ENCODE measurements at regions not wholly inside any gene's neighbourhood (a gene's known extent, or its start where the extent isn't known, plus 50 kb on each side); places are given as distances from the start of the nearest gene placed in this dataset.
"Not testable (repeated sequence)": the region's sequence is repeated elsewhere in the genome, so short reads cannot be mapped to it uniquely, and the experiment has no call there.

- no peaks in the 10 kb centered on the region for H3K36me3 Mint-ChIP-seq
- H3K27ac Mint-ChIP-seq: no peak overlapping the region
- no peaks in the 10 kb centered on the region for H3K9me3 Mint-ChIP-seq
- no peak for DNase-seq
- H3K4me3 Mint-ChIP-seq: no peak overlapping the region
- H3K4me1 Mint-ChIP-seq: no peaks in the 10 kb centered on the region
- H3K27me3 Mint-ChIP-seq: no peaks in the 10 kb centered on the region
Measured at GRCh38 chr5:89707891-89708290, 701.7 kb downstream of the CETN3 start.

- Mint-ChIP-seq H3K36me3 (no peaks in the 10 kb centered on the region), H3K9me3 (no peaks in the 10 kb centered on the region), H3K27ac (no peak overlapping the region), H3K4me1 (no peaks in the 10 kb centered on the region), H3K4me3 (no peak overlapping the region), H3K27me3 (no peaks in the 10 kb centered on the region)
- DNase-seq: no peak
Measured at GRCh38 chr5:89706731-89707130, 702.8 kb downstream of the CETN3 start.

DNA sequence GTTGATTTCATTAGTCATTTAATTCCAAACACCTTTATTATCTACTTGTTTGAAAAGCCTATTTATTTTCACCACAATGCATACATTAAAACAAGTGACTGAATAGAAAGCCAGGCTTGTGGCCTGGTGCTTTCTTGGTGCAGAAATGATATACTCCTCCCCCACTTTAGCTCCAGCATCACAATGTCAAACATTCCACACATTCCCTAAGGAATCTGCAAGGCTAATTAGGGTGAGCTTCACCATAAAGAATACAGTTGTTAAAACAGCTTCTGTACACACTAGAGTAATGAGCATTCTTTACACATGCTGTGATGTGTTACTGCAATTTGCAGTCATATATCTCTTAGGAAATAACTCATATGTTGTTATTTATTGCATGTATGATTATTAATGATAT, 705.7 kb downstream of the CETN3 start:
- Mint-ChIP-seq H3K4me1 (no peaks in the 10 kb centered on the region), H3K36me3 (no peaks in the 10 kb centered on the region), H3K4me3 (no peak overlapping the region)

GRCh38 chr5:89698028-89698427, 711.5 kb downstream of the CETN3 start:
- Mint-ChIP-seq H3K27ac (no peak overlapping the region), H3K4me1 (no peaks in the 10 kb centered on the region), H3K27me3 (no peaks in the 10 kb centered on the region), H3K9me3 (no peaks in the 10 kb centered on the region), H3K36me3 (no peaks in the 10 kb centered on the region), H3K4me3 (no peak overlapping the region)
- no peak for DNase-seq

More for the DNA sequence above, 705.7 kb downstream of the CETN3 start:
- H3K27ac Mint-ChIP-seq: no peak overlapping the region
- no peaks in the 10 kb centered on the region for H3K9me3 Mint-ChIP-seq
- no peaks in the 10 kb centered on the region for H3K27me3 Mint-ChIP-seq
- no peak for DNase-seq

DNA sequence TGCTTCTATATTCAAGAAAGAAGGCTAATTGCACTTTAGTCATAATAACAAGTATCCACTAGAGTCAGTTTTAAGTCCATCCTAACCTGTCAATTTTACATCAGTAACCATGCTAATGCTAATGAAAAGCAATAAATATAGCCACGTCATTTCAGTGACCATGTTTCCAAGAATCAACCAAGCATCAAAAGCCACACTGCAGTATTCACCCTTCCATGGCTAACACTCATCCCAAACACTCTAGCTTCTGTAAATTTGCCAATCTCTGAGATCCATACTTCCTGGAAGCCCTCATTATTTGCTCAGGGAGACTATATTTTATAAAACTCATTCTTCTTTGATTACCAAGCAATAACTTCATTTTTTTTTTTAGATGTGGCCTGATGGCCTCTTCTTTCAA, 712.0 kb downstream of the CETN3 start:
- no peaks in the 10 kb centered on the region for H3K9me3 Mint-ChIP-seq
- H3K4me3 Mint-ChIP-seq: no peak overlapping the region
- no peak for DNase-seq
- no peaks in the 10 kb centered on the region for H3K27me3 Mint-ChIP-seq
- H3K4me1 Mint-ChIP-seq: no peaks in the 10 kb centered on the region
- no peak overlapping the region for H3K27ac Mint-ChIP-seq
- H3K36me3 Mint-ChIP-seq: no peaks in the 10 kb centered on the region

GRCh38 chr5:89695371-89695770, 714.2 kb downstream of the CETN3 start:
- no peaks in the 10 kb centered on the region for H3K36me3 Mint-ChIP-seq
- no peaks in the 10 kb centered on the region for H3K4me1 Mint-ChIP-seq
- H3K9me3 Mint-ChIP-seq: peaks cover 1% of the 10 kb centered on the region
- DNase-seq: no peak
- H3K27me3 Mint-ChIP-seq: no peaks in the 10 kb centered on the region
- H3K4me3 Mint-ChIP-seq: no peak overlapping the region
- no peak overlapping the region for H3K27ac Mint-ChIP-seq

DNA sequence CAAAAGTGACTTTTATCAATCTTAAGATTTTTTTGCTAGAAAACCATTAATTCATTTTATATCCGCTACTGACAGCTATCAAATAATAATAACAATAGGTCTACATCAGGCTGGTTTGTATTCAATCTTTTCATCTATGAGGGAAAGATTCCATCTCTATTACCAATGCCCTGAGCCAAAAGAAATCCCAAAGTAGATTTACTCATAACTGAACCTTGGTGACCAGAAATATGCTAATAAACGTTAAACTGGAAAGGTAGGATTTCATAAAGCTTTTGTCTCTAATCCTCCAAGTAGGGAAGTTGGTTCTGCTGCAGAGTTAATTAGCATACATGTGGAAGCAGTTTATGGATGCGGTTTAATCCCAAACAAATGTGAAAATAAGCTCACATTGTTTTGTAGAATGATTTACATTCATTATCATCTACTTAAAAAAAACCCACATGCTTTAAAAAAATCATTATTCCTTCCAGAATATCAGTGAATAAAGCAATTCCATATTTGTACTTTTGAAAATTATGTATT, 715.5 kb downstream of the CETN3 start:
- no peak overlapping the region for H3K27ac Mint-ChIP-seq
- no peaks in the 10 kb centered on the region for H3K27me3 Mint-ChIP-seq
- no peak overlapping the region for H3K4me3 Mint-ChIP-seq
- H3K36me3 Mint-ChIP-seq: no peaks in the 10 kb centered on the region
- DNase-seq: no peak
- H3K9me3 Mint-ChIP-seq: peaks cover 1% of the 10 kb centered on the region
- no peaks in the 10 kb centered on the region for H3K4me1 Mint-ChIP-seq

GRCh38 chr5:89690331-89690730, 719.2 kb downstream of the CETN3 start:
- H3K4me1 Mint-ChIP-seq: no peaks in the 10 kb centered on the region
- H3K9me3 Mint-ChIP-seq: peaks cover 1% of the 10 kb centered on the region
- no peaks in the 10 kb centered on the region for H3K27me3 Mint-ChIP-seq
- DNase-seq: no peak
- H3K4me3 Mint-ChIP-seq: no peak overlapping the region
- H3K27ac Mint-ChIP-seq: no peak overlapping the region
- H3K36me3 Mint-ChIP-seq: no peaks in the 10 kb centered on the region

- Mint-ChIP-seq H3K9me3 (no peaks in the 10 kb centered on the region), H3K27me3 (no peaks in the 10 kb centered on the region), H3K27ac (no peak overlapping the region), H3K36me3 (no peaks in the 10 kb centered on the region), H3K4me1 (no peaks in the 10 kb centered on the region), H3K4me3 (no peak overlapping the region)
- no peak for DNase-seq
Measured at GRCh38 chr5:89686081-89686765, 723.3 kb downstream of the CETN3 start.

- H3K27me3 Mint-ChIP-seq: no peaks in the 10 kb centered on the region
- no peak overlapping the region for H3K4me3 Mint-ChIP-seq
- no peaks in the 10 kb centered on the region for H3K4me1 Mint-ChIP-seq
- H3K9me3 Mint-ChIP-seq: peaks cover 1% of the 10 kb centered on the region
- DNase-seq: no peak
- H3K27ac Mint-ChIP-seq: no peak overlapping the region
- H3K36me3 Mint-ChIP-seq: no peaks in the 10 kb centered on the region
Measured at GRCh38 chr5:89676634-89677033, 732.9 kb downstream of the CETN3 start.

DNA sequence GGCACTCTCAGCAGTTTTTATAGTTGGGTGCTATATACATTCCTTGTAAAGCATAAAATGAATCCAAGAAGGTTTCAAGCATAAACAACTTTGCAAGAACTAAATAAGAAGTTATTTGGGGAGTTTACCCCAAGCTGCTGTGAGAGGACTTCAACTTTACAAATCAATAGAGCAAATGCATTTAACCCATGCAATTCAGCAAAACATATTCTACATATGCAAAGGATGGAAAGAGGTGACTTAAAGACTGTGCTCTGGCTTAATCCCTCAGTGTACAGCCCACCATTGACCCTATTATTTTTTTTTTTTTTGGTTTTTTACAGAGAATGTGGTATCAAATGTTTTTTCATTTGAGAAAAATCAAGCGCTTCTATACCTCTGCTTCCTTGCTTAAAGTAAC, 736.5 kb downstream of the CETN3 start:
- Mint-ChIP-seq H3K36me3 (no peaks in the 10 kb centered on the region), H3K27me3 (no peaks in the 10 kb centered on the region), H3K4me1 (no peaks in the 10 kb centered on the region), H3K4me3 (no peak overlapping the region), H3K27ac (no peak overlapping the region), H3K9me3 (no peaks in the 10 kb centered on the region)
- no peak for DNase-seq

DNA sequence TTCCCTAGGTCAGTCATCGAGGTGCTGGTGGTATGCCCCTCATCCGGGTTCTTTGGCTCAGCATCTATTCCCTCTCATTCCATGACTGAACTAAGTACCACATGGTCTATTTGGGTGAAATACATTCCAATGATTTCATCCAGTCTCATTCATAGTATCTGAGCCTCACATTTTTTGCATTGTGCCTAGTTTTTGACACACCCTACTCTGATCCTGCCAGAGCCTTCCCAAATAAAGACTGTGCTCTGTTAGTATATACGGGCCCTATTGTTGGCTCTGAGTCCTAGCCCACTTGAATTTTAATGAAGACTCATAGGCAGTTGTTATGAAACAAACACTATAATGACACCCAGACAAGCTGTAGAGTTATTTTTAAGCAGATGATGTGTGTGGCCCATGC, 740.7 kb downstream of the CETN3 start:
- no peaks in the 10 kb centered on the region for H3K27me3 Mint-ChIP-seq
- H3K36me3 Mint-ChIP-seq: no peaks in the 10 kb centered on the region
- H3K4me3 Mint-ChIP-seq: no peak overlapping the region
- H3K4me1 Mint-ChIP-seq: no peaks in the 10 kb centered on the region
- no peak for DNase-seq
- H3K27ac Mint-ChIP-seq: no peak overlapping the region
- peaks cover 5% of the 10 kb centered on the region for H3K9me3 Mint-ChIP-seq

DNA sequence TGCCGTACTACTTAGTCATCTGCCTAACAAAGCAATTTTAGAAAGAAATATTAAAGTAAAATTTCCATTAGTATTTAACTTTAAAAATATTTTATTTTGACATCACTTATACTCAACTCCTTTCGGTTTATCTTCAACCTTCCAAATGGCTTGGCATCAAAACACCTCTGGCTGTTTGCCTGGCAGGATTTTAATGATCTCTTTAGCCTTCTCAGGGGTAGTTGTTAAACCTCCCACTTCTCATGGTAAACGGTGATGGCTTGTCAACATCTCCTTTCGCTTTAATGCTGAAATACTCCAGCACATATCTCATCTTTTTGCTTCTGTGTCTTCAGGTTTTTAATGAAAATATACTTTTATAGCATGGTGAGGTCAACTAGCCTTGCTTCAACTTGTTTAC, 747.1 kb downstream of the CETN3 start:
- peaks cover 11% of the 10 kb centered on the region for H3K9me3 Mint-ChIP-seq

DNA sequence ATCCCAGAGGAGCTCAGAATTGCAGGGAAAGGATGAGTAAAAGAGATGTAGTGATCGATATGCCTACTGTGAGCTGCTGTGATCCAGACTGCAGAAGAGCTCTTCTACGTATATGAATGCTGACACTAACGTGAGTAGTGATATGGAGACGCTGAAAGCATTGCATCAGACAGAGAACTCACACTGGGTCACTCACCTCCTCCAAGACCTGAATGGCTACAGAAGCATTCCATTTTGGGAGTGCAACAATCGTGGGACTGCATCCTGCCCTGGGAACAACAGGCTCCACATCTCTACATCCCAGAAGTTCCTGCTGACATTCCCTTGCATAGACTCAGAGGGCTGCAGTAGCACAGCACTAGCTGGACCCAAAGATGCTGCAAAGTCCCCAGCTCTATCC, 755.9 kb upstream of the MEF2C start:
- DNase-seq: no peak
- peaks cover 11% of the 10 kb centered on the region for H3K9me3 Mint-ChIP-seq
- H3K36me3 Mint-ChIP-seq: no peaks in the 10 kb centered on the region
- H3K27ac Mint-ChIP-seq: no peak overlapping the region
- no peaks in the 10 kb centered on the region for H3K27me3 Mint-ChIP-seq
- no peaks in the 10 kb centered on the region for H3K4me1 Mint-ChIP-seq
- no peak overlapping the region for H3K4me3 Mint-ChIP-seq

More for the DNA sequence above, 747.1 kb downstream of the CETN3 start:
- Mint-ChIP-seq H3K27me3 (no peaks in the 10 kb centered on the region), H3K4me1 (no peaks in the 10 kb centered on the region), H3K4me3 (no peak overlapping the region), H3K36me3 (no peaks in the 10 kb centered on the region), H3K27ac (no peak overlapping the region)
- no peak for DNase-seq

- not testable (repeated sequence) for H3K27ac Mint-ChIP-seq, H3K4me1 Mint-ChIP-seq, H3K36me3 Mint-ChIP-seq, H3K27me3 Mint-ChIP-seq, H3K4me3 Mint-ChIP-seq, DNase-seq
- H3K9me3 Mint-ChIP-seq: peaks cover 21% of the 10 kb centered on the region
Measured at GRCh38 chr5:89634176-89634575, 751.2 kb upstream of the MEF2C start.

DNA sequence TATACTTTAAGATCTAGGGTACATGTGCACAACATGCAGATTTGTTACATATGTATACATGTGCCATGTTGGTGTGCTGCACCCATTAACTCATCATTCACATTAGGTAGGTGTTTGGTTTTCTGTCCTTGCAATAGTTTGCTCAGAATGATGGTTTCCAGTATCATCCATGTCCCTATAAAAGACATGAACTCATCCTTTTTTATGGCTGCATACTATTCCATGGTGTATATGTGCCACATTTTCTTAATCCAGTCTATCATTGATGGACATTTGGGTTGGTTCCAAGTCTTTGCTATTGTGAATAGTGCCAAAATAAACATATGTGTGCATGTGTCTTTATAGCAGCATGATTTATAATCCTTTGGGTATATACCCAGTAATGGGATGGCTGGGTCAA, 747.1 kb upstream of the MEF2C start:
- not testable (repeated sequence) for H3K36me3 Mint-ChIP-seq, H3K27me3 Mint-ChIP-seq, H3K4me3 Mint-ChIP-seq, H3K4me1 Mint-ChIP-seq, DNase-seq, H3K27ac Mint-ChIP-seq
- peaks cover 19% of the 10 kb centered on the region for H3K9me3 Mint-ChIP-seq
